NCI-H748 treated with DMSO at 0.1 percent for 48 hours (cell line): ENCODE measurements at regions not wholly inside any gene's neighbourhood (a gene's known extent, or its start where the extent isn't known, plus 50 kb on each side); places are given as distances from the start of the nearest gene placed in this dataset.

Experiments
- DNase-seq: peaks from one replicate; lab custom pipeline; 2025; lab: John Stamatoyannopoulos, UW

GRCh38 chr10:88059190-88059589 lies 195.8 kb downstream of the PTEN start:
- no peak for DNase-seq

DNA sequence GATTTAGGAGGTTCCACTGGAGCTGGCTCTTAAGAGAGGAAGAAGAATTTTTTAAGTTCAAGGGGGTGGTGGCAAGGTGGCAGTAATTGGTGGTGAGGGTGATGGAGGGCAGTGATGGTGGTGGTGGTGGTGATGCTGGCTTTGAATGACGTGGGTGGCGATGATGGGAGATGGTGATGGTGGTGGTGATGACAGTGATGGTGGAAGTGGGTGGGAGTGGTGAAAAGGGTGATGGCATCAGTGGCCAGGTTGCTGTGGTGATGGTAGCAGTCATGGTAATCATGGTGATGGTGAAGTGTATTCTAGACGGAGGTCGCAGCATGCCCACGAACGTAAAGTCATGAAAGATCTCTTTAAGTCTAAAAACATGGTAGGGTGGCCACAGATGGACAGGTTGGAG lies 197.3 kb downstream of the PTEN start:
- no peak for DNase-seq

- no peak for DNase-seq
These were observed 199.0 kb downstream of the PTEN start for GRCh38 chr10:88062385-88062784.

DNA sequence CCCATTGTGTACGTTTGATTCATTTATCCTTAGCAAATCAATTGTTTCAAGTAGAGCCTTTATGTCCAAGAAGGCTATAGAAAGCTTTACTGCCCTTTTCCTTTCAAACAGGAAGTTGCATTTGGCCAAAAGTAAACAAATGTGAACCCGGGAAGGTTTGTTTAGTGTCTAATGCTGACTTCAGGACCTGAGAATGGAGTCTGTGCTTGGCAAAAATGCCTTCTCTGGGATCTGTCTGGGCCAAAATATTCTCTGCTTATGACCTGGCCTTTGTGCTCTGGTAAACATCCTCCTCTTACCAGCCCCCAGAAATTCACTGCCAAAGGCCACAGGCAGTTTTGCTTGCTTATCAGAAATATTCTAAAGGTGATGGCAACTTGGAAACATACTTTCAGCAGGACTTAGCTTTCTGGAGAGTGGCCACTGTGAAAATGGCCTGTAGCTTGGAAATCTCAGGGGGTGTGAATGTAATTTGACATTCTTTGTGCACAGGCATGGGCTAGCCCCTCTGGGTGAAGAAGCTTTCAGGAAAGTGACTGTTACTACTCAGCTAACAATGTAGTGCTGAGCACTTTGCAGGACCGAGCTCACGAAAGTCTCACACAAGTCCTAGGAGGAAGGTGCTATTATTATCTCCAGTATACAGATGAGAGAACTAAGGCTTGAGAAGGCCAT lies 199.5 kb downstream of the PTEN start:
- DNase-seq, result no peak

DNA sequence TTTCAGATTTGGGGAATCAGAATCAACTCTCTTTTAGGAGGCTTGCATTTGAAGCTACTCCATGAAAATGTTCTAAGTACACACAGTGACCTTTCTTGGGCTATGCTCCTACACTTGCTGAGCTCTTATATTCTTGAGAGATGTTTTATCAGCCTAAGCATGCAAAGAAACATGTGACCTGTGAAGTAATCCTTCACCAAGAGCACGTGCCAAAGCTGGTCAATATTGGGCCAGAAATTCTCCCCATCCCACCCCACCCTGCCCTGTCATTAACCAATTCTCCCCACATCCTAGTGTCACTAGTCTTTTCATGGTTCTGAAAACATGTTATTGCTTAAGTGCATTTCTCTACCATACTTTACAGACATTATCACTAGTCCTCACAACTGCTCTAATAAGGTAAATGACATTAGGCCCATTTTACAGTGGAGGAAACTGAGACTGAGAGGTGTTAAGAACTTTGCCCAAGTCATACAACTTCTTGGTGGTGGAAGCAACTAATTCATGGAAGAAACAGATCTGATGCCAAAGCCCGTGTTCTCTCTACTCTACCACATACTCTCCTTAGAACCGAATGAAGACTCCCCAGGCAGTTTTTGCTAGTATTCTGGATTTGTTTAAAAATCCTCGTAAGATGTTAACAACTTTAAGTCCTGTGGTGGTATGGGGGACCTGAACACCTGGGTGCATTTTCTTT lies 200.6 kb downstream of the PTEN start:
- no peak for DNase-seq

- no peak for DNase-seq
These were observed 201.4 kb downstream of the PTEN start for GRCh38 chr10:88064608-88065382.

DNA sequence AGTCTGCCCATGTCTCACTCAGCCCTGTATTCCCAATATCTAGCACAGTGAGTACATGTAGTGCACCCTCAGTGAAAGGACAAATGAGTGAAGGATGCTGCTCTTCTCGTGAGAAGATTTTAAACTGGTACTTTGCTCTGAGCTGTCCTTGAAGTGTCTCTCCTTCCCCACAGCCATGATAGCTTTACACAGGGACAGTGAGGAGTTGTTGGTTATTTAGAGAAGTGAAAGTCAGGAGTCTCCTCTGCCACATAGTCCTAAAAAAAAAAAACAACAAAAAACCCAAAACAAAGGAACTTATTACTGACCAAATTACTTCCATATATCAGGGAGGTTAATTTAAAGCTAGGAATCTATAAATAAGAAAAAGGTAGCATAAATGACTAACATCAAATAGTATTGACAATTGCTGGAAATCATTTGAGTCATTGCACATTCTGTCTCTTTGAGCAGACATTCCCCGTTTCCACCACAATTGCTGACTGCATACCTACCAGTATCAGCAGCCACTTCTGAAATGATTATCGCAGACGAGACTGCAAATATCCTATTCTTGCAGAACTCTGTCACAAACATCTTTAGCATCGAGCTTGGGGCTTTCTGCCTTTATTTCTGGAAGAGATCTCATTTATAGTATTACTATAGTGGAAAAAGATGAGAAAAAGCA lies 202.1 kb downstream of the PTEN start:
- DNase-seq, result no peak

DNA sequence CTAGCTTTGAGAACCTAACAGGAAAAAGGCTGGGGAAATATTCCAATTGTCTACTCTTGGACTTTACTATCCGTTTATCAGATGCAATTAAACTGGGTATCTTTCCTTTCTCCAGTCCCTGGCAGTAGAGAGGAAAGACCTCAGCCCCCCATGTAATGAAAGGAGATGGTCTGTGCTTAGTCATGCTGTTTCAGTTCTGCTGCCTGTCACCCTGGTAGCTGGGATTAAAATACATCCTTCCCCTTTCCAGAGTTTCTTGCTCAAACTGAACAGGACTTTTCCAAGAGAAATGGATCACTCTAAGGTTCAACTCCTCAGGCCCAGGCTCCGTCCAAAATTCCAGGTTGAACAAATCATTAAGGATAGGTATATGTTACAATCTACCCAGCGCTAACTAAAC lies 202.9 kb downstream of the PTEN start:
- no peak for DNase-seq

GRCh38 chr10:88066876-88067275 lies 203.5 kb downstream of the PTEN start:
- no peak for DNase-seq

- DNase-seq, result no peak
These were observed 204.3 kb downstream of the PTEN start for GRCh38 chr10:88067737-88068136.

- no peak for DNase-seq
These were observed 205.9 kb downstream of the PTEN start for GRCh38 chr10:88069338-88069737.

DNA sequence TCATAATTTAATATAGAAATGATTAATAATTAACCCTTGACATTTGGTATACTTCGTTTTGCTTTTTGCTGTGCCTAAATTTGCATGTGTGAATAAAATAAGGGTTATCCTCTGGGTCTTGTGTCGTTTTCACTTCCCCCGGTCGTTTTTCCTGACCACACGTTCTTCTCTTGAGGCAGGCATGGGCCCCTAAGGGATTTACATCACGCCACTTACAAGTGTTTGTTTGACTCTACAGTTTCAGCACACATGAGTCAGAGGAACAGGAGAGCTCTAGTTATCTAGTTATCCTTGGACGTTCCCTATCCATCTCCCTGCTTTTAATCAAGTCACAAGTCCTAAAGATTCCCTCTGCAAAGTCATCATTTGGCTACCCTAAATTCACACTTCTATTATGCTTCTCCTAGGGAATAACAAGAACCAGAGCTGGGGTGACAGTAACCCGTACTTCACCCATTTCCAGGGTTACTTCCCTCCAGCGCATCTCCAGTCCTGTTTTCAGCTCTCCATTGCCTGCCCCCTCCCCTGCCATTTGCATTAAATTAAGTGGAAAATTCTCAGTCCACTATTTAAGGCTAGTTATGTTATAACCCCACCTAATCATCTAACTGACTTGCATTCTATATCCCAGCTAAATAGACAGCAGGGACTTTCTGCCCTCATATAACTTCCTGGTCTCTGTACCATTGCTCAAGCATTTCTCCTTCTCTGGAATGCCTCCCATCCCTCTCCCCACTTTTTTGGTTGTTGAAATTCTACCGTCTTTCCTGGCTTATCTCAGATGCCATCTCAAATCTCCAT lies 206.9 kb downstream of the PTEN start:
- DNase-seq, result no peak

GRCh38 chr10:88071879-88072278 lies 208.5 kb downstream of the PTEN start:
- no peak for DNase-seq

- DNase-seq, result no peak
These were observed 210.3 kb downstream of the PTEN start for GRCh38 chr10:88073682-88074081.

DNA sequence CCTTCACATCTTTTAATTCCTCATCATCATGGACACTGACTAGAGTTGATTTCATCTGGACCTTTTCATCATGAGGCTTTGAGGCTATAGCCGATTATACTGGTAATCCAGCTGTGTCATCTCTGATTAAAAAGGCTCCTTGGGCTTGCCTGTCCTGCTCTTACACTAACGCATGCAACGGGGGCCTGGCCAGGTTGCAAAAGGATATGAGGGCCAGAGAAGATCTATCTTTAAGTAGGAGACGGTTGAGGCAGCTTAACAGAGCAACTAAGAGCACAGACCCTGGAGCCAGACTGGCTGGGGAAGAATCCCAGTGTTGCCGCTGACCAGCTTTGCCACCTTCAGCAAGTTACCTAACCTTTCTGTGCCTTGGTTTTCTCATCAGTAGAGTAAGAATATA lies 211.5 kb downstream of the PTEN start:
- no peak for DNase-seq

- no peak for DNase-seq
These were observed 212.8 kb downstream of the PTEN start for GRCh38 chr10:88076027-88076880.

DNA sequence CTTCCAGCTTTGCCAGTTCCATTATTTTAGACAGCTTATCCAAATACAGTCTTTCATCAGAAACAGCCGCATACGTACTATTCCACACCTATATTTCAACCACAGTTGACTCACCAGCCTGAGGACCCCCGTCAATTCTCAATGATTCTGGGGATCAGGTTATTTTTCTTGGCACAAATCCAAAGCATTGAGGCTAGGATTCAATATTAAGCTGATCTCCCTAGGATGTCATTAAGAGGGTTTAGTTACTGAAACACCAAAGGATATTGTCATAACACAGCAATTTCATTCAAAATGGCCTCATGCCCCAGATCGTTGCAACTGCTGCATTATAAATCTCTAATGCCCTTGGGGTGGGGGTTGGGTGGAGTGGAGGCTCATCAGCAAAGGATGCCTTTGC lies 214.6 kb downstream of the PTEN start:
- DNase-seq, result no peak

GRCh38 chr10:88080213-88080612 lies 216.8 kb downstream of the PTEN start:
- DNase-seq, result no peak

- DNase-seq, result no peak
These were observed 218.1 kb downstream of the PTEN start for GRCh38 chr10:88081457-88082054.

DNA sequence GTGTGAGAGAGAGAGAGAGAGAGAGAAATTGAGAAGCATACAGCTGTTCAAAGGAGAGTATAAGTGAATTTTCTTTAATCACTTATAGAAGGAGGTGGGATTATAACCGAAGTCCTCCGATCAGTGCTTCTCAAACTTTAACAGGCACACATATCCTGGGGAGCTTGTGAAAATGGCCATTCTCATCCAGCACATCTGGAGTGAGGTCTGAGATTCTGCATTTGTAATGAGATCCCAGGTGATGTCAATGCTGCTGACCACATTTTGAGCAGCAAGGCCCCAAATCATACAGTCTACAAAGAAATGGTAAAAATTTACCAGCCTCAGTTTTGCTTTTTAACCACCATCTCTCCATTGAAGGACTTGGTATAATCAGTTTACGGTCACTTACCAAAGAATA lies 219.0 kb downstream of the PTEN start:
- no peak for DNase-seq
